ENCODE measurements at regions not wholly inside any gene's neighbourhood (a gene's known extent, or its start where the extent isn't known, plus 50 kb on each side); places are given as distances from the start of the nearest gene placed in this dataset.
A peak's percentile ranks its signal among the peaks of the same experiment; 100 is the strongest.

DNA sequence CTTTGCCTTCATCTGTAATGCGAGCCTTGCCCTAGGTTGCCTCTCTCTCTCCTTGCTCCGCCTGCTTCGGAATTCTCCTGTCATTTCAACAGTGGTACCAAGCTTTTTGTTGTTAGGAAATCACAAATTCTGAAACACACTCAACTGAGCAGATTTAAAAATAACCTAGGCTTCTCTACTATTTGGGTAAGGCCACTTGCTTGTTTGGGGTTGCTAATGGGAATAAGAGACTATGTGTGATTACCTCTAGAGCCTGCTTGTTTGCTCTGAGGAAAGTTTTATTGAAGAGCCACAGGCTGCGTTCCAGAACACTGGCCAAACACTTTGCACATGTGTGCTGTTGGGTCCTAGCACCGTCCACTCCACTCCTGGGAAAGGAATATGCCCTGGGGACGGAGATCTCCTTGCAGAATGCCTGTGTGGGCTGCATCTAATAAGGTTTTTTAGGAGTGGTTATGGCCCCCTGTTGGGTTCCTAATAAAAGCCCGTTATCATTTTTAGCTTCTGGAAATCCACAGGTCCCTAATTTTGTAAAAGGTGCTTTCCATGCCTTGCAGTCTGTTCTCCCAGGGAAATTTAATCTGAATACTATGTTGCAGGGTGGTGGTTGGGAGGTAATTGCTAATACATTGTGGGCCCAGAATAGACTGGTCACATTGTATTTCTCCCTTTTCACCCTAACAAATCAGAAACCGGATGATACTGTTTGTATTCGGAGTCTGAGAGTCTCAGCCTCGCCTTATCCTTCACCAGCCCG is 68.7 kb upstream of the KLF6 start:
- CTCF ChIA-PET, result interaction anchor here (0.5 kb wide), 1 partner anchor 93 kb away, joined by 4 read pairs; no protein-coding TSS in a partner anchor
- no peak for TF ChIP-seq EZH2 (IDR thresholded peaks at IDR 0.05; ENCODE audit: low read depth)
- TF ChIP-seq, protein P1, sequence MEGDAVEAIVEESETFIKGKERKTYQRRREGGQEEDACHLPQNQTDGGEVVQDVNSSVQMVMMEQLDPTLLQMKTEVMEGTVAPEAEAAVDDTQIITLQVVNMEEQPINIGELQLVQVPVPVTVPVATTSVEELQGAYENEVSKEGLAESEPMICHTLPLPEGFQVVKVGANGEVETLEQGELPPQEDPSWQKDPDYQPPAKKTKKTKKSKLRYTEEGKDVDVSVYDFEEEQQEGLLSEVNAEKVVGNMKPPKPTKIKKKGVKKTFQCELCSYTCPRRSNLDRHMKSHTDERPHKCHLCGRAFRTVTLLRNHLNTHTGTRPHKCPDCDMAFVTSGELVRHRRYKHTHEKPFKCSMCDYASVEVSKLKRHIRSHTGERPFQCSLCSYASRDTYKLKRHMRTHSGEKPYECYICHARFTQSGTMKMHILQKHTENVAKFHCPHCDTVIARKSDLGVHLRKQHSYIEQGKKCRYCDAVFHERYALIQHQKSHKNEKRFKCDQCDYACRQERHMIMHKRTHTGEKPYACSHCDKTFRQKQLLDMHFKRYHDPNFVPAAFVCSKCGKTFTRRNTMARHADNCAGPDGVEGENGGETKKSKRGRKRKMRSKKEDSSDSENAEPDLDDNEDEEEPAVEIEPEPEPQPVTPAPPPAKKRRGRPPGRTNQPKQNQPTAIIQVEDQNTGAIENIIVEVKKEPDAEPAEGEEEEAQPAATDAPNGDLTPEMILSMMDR (conservative IDR thresholded peaks at IDR 0.05), result no peak

DNA sequence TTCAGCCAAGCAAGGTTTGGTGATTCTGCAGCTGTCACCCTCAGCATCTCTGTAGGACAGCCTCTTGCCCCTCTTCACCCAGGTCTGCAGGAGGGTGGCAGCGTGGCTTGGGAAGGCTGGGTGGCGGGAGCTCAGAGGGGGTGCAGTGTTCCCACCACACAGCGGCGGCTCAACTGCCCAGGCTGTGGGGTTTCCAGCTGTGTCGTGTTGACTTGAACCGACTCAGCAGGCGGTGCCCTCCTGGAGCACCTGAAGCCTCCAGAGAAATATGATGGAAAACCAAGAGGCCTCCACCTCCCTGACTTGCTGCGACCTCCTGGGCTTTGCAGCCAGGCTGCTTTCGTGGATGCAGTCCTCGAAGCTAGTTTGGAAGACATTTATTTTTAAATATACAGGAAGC is 68.0 kb upstream of the KLF6 start:
- TF ChIP-seq, protein P1 (conservative IDR thresholded peaks at IDR 0.05), result no peak
- TF ChIP-seq EZH2 (IDR thresholded peaks at IDR 0.05; ENCODE audit: low read depth), result no peak
- Histone ChIP-seq H3F3A (ENCODE audit: insufficient read depth, low read depth) (peaks cover 27% of the 10 kb centered on the region), H3K9me2 (ENCODE audit: insufficient read depth) (no peaks in the 10 kb centered on the region; the same call in 1 of the 2 replicates), H3K27ac (peak overlapping the region; percentile 96), H3K79me2 (ENCODE audit: low read depth) (no peaks in the 10 kb centered on the region), H3K4me1 (replicated peaks; ENCODE audit: insufficient read depth) (peaks cover 28% of the 10 kb centered on the region), H3K27me3 (ENCODE audit: insufficient read depth, low read depth) (no peaks in the 10 kb centered on the region), H2AFZ (no peak overlapping the region), H4K20me1 (ENCODE audit: insufficient read depth) (no peaks in the 10 kb centered on the region), H3K36me3 (ENCODE audit: low read depth) (no peaks in the 10 kb centered on the region), H3K4me3 (no peak overlapping the region), H3K9me3 (ENCODE audit: insufficient read depth, low read depth) (no peaks in the 10 kb centered on the region), H3K4me2 (peak overlapping the region; percentile 40)
- intact Hi-C loops (cut with micrococcal nuclease; ENCODE audit: unreplicated experiment), result no loop called here
- CTCF ChIA-PET, result interaction anchor here (0.5 kb wide), 1 partner anchor 94 kb away, joined by 4 read pairs; no protein-coding TSS in a partner anchor
- DNase-seq, result no peak
- TSS peak; percentile 96 for BruUV-seq (replicated peaks)
- POLR2A ChIA-PET (ENCODE audit: unreplicated experiment), result interaction anchor here (0.6 kb wide), 1 partner anchor 44 kb away, joined by 6 read pairs; no protein-coding TSS in a partner anchor

More for the DNA sequence above, 68.7 kb upstream of the KLF6 start:
- H3K27me3 ChIP-seq (ENCODE audit: insufficient read depth, low read depth), result no peaks in the 10 kb centered on the region
- no peaks in the 10 kb centered on the region for H3K9me3 ChIP-seq (ENCODE audit: insufficient read depth, low read depth)
- H3K4me3 ChIP-seq, result no peak overlapping the region
- intact Hi-C loops (cut with micrococcal nuclease; ENCODE audit: unreplicated experiment), result no loop called here
- peaks cover 28% of the 10 kb centered on the region for H3K4me1 ChIP-seq (replicated peaks; ENCODE audit: insufficient read depth)
- H3F3A ChIP-seq (ENCODE audit: insufficient read depth, low read depth), result peaks cover 27% of the 10 kb centered on the region
- H3K79me2 ChIP-seq (ENCODE audit: low read depth), result no peaks in the 10 kb centered on the region
- peak overlapping the region; percentile 96 for H3K27ac ChIP-seq
- no peaks in the 10 kb centered on the region for H3K36me3 ChIP-seq (ENCODE audit: low read depth)
- no peak overlapping the region for H3K4me2 ChIP-seq
- no peaks in the 10 kb centered on the region; the same call in 1 of the 2 replicates for H3K9me2 ChIP-seq (ENCODE audit: insufficient read depth)
- H4K20me1 ChIP-seq (ENCODE audit: insufficient read depth), result no peaks in the 10 kb centered on the region
- no peak for DNase-seq
- POLR2A ChIA-PET (ENCODE audit: unreplicated experiment), result interaction anchor here (0.6 kb wide), 1 partner anchor 45 kb away, joined by 6 read pairs; no protein-coding TSS in a partner anchor
- no peak overlapping the region for H2AFZ ChIP-seq
- BruUV-seq (replicated peaks), result no TSS peak

DNA sequence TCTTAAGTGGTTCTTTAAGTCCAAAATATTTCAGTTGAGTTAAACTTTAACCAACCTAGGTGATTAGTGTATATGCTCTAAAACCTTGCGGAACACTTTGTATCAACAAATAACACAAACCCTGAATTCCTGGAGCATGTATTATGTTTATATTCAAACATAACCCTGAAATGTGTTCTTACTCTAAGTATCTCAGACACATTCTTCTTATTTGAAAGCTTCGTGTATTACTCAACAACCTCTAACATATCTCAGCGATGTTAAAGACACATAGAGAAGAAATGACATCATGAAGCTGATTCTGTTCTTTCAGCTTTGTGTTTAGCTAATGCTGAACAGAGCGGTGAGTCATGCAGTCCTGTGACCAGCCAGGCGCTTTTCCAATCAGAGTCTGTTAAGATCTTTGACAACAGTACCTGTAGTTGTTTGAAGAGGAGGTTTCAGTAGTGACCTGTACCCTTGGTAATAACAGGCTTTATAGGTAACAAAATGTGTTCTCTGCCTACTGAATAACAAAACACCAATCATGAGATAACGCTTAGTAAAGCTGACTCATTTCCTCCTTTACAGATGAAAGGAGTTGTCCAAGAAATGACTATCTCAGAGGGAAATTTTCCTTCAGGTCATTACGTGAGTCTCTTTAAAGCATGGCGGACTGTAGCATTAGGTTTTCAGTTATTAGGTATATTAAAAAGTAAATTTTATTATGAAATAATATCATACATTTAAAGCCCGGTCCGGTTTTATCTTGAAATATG is 67.3 kb upstream of the KLF6 start:
- Histone ChIP-seq H3K4me3 (peak overlapping the region; percentile 16; the same call in 1 of the 2 replicates), H3K4me1 (replicated peaks; ENCODE audit: insufficient read depth) (peaks cover 28% of the 10 kb centered on the region)
- BruUV-seq (replicated peaks), result TSS peak; percentile 87

More for the DNA sequence above, 67.3 kb upstream of the KLF6 start:
- Histone ChIP-seq H3K27me3 (ENCODE audit: insufficient read depth, low read depth) (no peaks in the 10 kb centered on the region), H3K27ac (peak overlapping the region; percentile 96), H3K9me3 (ENCODE audit: insufficient read depth, low read depth) (no peaks in the 10 kb centered on the region), H3K9me2 (ENCODE audit: insufficient read depth) (no peaks in the 10 kb centered on the region; the same call in 1 of the 2 replicates), H2AFZ (no peak overlapping the region), H3K36me3 (ENCODE audit: low read depth) (no peaks in the 10 kb centered on the region), H3K4me2 (peak overlapping the region; percentile 63), H3K79me2 (ENCODE audit: low read depth) (no peaks in the 10 kb centered on the region), H3F3A (ENCODE audit: insufficient read depth, low read depth) (peaks cover 27% of the 10 kb centered on the region), H4K20me1 (ENCODE audit: insufficient read depth) (no peaks in the 10 kb centered on the region)
- intact Hi-C loops (cut with micrococcal nuclease; ENCODE audit: unreplicated experiment), result loop anchor here (1.0 kb wide), 4 partner anchors 27 to 384 kb away; no protein-coding TSS in a partner anchor
- TF ChIP-seq, protein P1 (conservative IDR thresholded peaks at IDR 0.05), result no peak
- no peak for TF ChIP-seq EZH2 (IDR thresholded peaks at IDR 0.05; ENCODE audit: low read depth)
- peak; percentile 74 to 99 for DNase-seq
- CTCF ChIA-PET, result interaction anchor here (0.6 to 0.8 kb wide), 2 partner anchors 45 to 454 kb away, joined by 3 read pairs; no protein-coding TSS in a partner anchor
- POLR2A ChIA-PET (ENCODE audit: unreplicated experiment), result interaction anchor here (0.6 to 1.7 kb wide), 9 partner anchors 28 to 1132 kb away, joined by 3 to 15 read pairs (median 4); partner anchors contain the start of gene KLF6
